Astrocyte of the cerebellum (primary cell): ENCODE measurements at regions not wholly inside any gene's neighbourhood (a gene's known extent, or its start where the extent isn't known, plus 50 kb on each side); places are given as distances from the start of the nearest gene placed in this dataset.

Experiments
- DNase-seq: peaks from one replicate; pipeline ENCODE4 v3.0.0-alpha.2; 2011; ENCODE audit warnings: low read depth
- H3K4me3 ChIP-seq: 2 replicates; pipeline ENCODE4 v1.5.1; 2011; ENCODE audit warnings: mild to moderate bottlenecking, low read depth, low read length, moderate library complexity
- in situ Hi-C: cut with HindIII; loops from 2 replicates; pipeline ENCODE4 v1.10.0; 2017; ENCODE audit warnings: low sequenced_read_pairs
- TF ChIP-seq, protein P1 (sequence below): IDR thresholded peaks from 2 replicates; pipeline ENCODE4 v1.5.1; 2012; ENCODE audit warnings: low read length, low read depth, moderate library complexity, mild to moderate bottlenecking; ENCODE audit errors: missing control alignments

DNA sequence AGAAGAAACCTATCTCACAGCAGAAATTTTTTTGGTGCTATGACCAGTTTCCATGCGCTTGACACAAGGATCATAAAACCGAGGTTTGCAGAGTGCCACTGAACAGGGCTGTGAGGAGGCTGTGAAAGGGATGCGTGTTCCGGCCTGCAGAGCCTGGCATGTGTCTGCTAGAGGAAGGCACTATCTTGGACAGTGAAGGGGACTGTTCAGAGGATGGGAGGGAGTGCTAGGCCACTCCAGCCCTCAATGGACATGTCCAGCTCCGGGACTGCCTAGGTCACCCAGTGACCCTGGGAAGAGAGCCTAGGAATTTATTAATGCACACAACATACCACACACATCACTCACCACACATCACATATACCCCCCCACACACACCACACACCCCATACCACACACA is 275.9 kb downstream of the GADD45G start:
- TF ChIP-seq, protein P1, sequence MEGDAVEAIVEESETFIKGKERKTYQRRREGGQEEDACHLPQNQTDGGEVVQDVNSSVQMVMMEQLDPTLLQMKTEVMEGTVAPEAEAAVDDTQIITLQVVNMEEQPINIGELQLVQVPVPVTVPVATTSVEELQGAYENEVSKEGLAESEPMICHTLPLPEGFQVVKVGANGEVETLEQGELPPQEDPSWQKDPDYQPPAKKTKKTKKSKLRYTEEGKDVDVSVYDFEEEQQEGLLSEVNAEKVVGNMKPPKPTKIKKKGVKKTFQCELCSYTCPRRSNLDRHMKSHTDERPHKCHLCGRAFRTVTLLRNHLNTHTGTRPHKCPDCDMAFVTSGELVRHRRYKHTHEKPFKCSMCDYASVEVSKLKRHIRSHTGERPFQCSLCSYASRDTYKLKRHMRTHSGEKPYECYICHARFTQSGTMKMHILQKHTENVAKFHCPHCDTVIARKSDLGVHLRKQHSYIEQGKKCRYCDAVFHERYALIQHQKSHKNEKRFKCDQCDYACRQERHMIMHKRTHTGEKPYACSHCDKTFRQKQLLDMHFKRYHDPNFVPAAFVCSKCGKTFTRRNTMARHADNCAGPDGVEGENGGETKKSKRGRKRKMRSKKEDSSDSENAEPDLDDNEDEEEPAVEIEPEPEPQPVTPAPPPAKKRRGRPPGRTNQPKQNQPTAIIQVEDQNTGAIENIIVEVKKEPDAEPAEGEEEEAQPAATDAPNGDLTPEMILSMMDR, result no peak
- no peak overlapping the region for H3K4me3 ChIP-seq
- in situ Hi-C loops, result no loop called here
- no peak for DNase-seq

DNA sequence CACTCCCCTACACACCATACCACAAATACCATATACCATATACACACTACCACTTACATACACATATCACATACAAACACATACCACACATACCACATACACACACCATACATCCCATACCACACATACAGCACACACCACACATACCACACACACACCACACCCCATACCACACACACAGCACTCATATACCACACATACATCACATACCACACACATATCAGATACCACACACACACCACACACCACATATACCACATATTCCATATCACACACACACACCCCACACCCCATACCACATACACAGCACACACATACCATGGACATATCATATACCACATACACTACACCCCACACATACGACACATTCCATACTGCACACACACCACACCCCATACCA is 276.6 kb downstream of the GADD45G start:
- no peak overlapping the region for H3K4me3 ChIP-seq
- TF ChIP-seq, protein P1, result no peak
- in situ Hi-C loops, result no loop called here
- no peak for DNase-seq

DNA sequence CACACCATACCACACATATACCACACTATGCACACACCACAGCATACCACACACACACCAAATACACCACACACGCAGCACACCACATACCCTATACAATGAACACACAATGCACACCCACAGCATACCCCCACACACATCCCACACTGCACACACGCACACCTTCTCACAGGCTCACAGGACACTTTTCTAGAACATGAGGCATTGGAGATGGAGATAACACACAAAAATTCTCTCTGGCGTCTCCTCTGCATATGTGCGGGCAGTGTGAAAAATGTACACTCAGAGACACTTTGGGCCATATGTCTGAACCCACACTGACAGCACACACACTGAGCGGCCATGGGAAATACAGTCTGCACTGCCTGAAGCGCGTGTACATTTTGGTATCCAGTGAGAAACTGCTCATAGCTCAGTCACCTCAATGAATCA is 278.1 kb downstream of the GADD45G start:
- no peak overlapping the region for H3K4me3 ChIP-seq
- DNase-seq, result no peak
- in situ Hi-C loops, result no loop called here
- TF ChIP-seq, protein P1, result no peak

DNA sequence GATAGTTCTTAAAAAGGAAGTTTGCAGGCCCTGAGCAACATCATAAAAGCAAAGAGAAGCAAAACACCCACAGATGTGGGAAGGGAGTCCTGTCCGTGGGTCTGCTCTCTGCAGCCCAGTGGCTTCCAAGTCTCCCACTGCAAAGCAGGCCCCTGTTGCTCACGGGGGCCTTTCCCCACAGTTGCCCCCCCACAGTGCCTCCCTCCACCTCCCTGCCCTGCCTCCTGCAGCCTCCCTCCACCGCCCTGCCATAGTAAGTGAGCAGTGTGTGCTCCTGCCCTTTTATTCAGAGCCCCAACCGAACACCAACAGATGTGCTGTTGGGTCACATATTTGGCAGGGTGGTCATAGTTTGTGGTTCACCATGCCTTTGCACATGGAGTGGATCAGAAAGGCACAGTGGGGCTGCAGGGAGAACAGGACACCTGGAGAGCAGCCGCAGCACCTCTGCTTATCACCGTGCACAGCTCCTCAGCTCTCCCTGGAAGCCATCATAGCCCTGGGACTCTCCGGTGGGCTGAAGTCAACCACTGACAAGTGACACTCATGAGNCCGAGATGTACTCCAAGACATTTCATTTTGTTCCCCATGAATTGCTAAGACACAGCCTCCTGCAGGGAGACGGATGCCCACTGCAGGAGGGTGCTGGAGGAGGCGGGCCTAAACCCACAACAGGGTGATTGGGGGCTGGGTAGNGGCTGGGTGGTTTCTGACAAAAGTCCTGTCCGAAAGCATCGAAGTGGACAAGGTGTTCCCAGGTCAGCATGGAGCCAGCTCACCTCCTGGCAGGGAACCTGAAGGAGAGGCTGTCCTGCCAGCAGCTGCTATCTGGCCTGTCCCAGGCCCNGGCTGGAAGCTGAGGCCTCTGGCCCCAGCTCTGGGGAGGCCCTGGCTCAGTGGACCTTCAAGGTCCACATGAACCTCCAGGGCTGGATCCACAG is 278.9 kb downstream of the GADD45G start:
- in situ Hi-C loops, result no loop called here
- no peak overlapping the region for H3K4me3 ChIP-seq
- TF ChIP-seq, protein P1, result no peak
- DNase-seq, result no peak

DNA sequence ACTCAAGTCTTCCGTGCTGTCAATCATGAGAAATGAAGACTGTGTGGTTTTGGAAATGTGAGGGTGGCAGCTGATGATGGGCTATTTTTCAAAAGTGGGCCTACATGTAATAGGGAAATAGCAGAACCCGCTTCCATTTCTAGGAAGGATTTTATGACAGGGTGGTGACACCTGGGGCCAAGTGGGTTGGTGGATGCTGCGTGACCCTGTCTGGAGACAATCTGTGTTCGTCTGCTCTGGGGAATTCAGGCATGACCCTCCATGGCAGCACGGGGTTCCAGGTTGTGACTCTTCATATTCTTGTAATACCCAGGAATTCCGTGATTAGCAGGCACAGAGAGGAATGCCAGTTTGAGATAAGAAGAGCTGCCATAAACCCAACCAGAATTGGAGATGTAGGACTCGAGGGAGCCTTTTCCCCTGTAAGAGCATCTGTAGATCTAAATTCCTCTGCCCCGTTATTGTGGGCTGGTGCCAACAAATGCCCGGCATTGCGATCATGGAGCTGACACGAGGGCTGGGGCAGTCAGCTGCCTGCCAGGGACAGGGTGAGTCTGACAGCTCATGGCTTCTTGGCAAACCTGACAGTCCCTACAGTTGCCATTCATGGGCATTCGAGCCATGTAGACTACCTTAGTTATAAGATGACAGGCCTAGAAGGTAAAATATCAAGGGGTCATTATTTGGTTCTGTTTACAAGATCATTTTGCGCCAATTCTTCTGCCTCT is 279.7 kb downstream of the GADD45G start:
- TF ChIP-seq, protein P1, result no peak
- no peak for DNase-seq
- in situ Hi-C loops, result no loop called here
- H3K4me3 ChIP-seq, result no peak overlapping the region

DNA sequence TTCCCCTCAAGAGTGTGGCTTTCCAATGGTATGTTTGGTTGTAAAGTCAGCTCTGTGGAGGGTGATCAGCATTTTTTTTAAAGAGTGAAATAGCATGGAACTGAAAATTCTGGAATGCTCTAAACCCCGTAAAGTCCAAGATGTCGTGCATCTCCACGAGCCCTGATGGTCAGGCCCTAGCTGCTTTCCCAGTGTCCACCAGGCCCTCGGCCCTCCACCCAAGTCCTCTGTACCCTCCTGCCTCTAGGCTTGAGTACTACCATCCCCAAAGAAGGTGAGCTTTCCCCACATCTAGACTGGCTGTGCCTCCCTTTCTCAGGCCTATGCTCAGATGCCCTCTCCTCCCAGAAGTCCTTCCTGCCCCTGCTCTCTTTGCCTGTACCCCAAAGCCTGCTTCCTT is 280.3 kb downstream of the GADD45G start:
- no peak overlapping the region for H3K4me3 ChIP-seq
- DNase-seq, result no peak
- in situ Hi-C loops, result no loop called here
- TF ChIP-seq, protein P1, result no peak
